ENCODE measurements at regions not wholly inside any gene's neighbourhood (a gene's known extent, or its start where the extent isn't known, plus 50 kb on each side); places are given as distances from the start of the nearest gene placed in this dataset.

DNA sequence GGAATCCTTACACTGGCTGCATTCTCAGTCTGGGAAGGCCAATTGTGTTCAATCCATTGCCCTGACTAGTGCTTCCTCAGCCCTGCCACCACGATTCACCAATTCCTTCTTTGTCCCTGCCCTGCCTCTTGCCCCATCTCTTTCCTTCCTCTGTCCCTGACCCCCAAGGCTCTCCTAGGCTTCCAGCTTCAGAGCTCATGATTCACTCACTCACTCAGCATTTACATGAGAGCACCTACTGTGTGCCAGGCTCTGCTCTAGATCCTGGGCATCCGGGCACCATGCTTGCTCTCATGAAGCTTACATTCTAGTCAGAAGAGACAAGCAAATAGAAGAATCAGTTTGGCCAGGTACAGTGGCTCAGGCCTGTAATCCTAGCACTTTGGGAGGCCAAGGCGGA, 489.5 kb upstream of the JARID2 start:
- Histone ChIP-seq H3K36me3 (ENCODE audit: control insufficient read depth, low read depth, low read length) (no peaks in the 10 kb centered on the region), H3K9me3 (ENCODE audit: control insufficient read depth, low read depth, low read length) (no peaks in the 10 kb centered on the region), H3K27ac (ENCODE audit: low read length) (no peak overlapping the region), H3K9ac (ENCODE audit: low read length) (no peak overlapping the region), H3K4me1 (ENCODE audit: control insufficient read depth, low read depth, low read length) (peaks cover 4% of the 10 kb centered on the region), H3K4me3 (ENCODE audit: low read length) (no peak overlapping the region), H3K27me3 (ENCODE audit: control insufficient read depth, insufficient read depth, low read length) (no peaks in the 10 kb centered on the region)

- peaks cover 4% of the 10 kb centered on the region for H3K4me1 ChIP-seq (ENCODE audit: control insufficient read depth, low read depth, low read length)
- H3K36me3 ChIP-seq (ENCODE audit: control insufficient read depth, low read depth, low read length): no peaks in the 10 kb centered on the region
- H3K27ac ChIP-seq (ENCODE audit: low read length): no peak overlapping the region
- H3K9me3 ChIP-seq (ENCODE audit: control insufficient read depth, low read depth, low read length): no peaks in the 10 kb centered on the region
- H3K27me3 ChIP-seq (ENCODE audit: control insufficient read depth, insufficient read depth, low read length): no peaks in the 10 kb centered on the region
- H3K4me3 ChIP-seq (ENCODE audit: low read length): no peak overlapping the region
- H3K9ac ChIP-seq (ENCODE audit: low read length): no peak overlapping the region
These were observed 488.9 kb upstream of the JARID2 start for GRCh38 chr6:14757014-14757413.

DNA sequence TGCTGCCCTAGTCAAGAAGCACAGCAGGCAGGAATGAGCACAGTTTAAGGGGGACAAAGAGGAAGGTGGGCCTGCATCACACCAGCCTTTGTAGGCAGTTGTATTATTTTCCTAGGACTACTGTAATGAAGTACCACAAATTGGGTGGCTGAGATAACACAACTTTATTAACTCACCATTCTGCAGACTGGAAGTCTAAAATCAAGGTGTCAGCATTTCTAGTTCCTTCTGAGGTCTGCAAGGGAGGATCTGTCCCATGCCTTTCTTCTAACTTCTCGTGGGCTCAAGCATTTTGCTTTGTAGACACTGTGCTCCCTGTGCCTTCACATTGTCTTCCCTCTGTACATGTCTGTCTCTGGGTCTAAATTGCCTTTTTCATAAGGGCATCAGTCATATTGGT, 488.5 kb upstream of the JARID2 start:
- Histone ChIP-seq H3K9ac (ENCODE audit: low read length) (no peak overlapping the region), H3K4me1 (ENCODE audit: control insufficient read depth, low read depth, low read length) (peaks cover 4% of the 10 kb centered on the region), H3K4me3 (ENCODE audit: low read length) (no peak overlapping the region), H3K27ac (ENCODE audit: low read length) (no peak overlapping the region), H3K27me3 (ENCODE audit: control insufficient read depth, insufficient read depth, low read length) (no peaks in the 10 kb centered on the region), H3K36me3 (ENCODE audit: control insufficient read depth, low read depth, low read length) (no peaks in the 10 kb centered on the region), H3K9me3 (ENCODE audit: control insufficient read depth, low read depth, low read length) (no peaks in the 10 kb centered on the region)

DNA sequence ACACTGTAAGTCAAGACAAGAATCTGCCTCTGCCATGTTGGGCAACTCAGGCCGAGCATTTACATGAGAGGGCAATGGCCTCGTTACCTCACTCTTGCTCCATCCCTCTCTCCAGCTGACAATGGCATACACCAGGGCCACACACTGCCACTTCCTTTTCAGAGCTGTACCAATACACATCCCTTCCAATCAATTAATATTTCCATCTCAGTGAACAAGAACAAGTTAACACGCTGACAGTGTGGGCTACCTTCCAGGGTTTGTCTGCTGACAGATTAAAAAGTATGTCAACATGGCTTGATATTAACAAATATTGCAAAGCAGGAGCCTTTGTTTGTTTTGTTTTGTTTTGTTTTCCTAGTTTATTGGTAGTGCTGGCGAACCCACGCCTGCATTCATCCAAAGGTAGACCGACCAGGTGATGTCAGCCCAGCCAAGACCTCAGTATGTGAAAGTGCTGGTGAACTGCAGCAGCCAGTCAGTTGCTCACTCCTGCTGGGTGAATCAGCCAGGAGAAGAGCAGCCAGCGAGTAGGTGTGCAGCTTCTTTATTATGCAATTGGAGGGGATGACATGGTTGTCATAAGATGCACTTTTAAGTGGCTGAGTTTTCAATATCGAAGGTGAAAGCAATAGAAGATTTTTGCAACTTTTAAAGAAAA, 487.3 kb upstream of the JARID2 start:
- H3K9me3 ChIP-seq (ENCODE audit: control insufficient read depth, low read depth, low read length): no peaks in the 10 kb centered on the region
- H3K4me1 ChIP-seq (ENCODE audit: control insufficient read depth, low read depth, low read length): peaks cover 4% of the 10 kb centered on the region
- no peak overlapping the region for H3K4me3 ChIP-seq (ENCODE audit: low read length)
- no peaks in the 10 kb centered on the region for H3K36me3 ChIP-seq (ENCODE audit: control insufficient read depth, low read depth, low read length)
- no peak overlapping the region for H3K27ac ChIP-seq (ENCODE audit: low read length)
- H3K27me3 ChIP-seq (ENCODE audit: control insufficient read depth, insufficient read depth, low read length): no peaks in the 10 kb centered on the region
- H3K9ac ChIP-seq (ENCODE audit: low read length): no peak overlapping the region

DNA sequence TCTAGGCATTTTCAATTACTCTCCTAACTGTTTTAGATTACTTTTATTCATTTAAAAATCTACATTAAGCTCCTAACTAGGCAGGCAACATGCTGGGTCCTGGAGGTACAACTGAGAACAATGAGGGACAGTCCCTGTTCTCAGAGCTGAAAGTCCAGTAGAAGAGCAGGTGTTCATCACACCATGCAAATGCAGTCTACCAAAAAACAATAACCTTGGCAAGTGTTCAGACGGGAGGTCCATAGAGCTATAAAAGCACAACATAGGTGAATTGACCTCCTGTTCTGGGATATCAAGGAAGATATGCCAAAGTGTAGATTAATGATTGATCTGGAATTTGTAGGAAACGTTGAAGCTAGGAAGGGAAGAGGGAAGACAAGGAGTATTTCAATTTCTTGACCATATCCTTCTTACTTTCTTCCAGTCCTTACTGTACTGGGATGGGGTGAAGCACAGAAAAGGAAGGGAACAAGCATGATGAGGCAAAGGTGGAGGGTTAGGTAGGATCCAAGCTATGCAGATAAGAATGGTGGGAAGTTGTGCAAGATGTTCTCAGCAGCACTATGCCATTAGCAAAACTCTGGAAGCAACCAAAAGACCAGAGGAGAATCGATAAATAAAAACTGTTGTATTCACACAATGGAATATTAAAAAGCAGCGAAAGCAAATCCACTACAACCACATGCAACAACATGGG, 485.7 kb upstream of the JARID2 start:
- Histone ChIP-seq H3K36me3 (ENCODE audit: control insufficient read depth, low read depth, low read length) (no peaks in the 10 kb centered on the region), H3K9me3 (ENCODE audit: control insufficient read depth, low read depth, low read length) (no peaks in the 10 kb centered on the region), H3K27me3 (ENCODE audit: control insufficient read depth, insufficient read depth, low read length) (no peaks in the 10 kb centered on the region), H3K4me3 (ENCODE audit: low read length) (no peak overlapping the region), H3K9ac (ENCODE audit: low read length) (no peak overlapping the region), H3K4me1 (ENCODE audit: control insufficient read depth, low read depth, low read length) (peaks cover 4% of the 10 kb centered on the region), H3K27ac (ENCODE audit: low read length) (no peak overlapping the region)

DNA sequence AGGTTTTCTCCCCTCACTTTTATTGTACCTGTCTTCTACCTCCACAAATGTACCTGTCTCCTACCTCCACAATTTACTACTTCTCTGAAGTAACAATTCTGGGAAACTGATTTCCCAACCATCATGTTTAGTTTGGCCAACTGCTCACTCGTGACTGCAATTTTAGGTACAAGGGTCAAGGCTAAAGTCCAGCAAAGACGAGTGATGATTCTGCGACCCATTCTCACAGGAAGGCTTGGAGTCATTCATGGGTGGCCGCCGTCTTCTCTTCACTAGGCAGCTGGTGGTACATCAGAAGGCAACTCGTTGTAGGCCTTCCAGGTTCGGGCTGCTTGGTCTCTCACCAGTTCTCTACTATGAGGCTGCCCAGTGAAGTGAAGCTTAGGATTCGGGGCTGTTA, 483.8 kb upstream of the JARID2 start:
- H3K9ac ChIP-seq (ENCODE audit: low read length): no peak overlapping the region

GRCh38 chr6:14763139-14763538, 482.7 kb upstream of the JARID2 start:
- H3K27ac ChIP-seq (ENCODE audit: low read length): no peak overlapping the region
- H3K9me3 ChIP-seq (ENCODE audit: control insufficient read depth, low read depth, low read length): no peaks in the 10 kb centered on the region
- no peak overlapping the region for H3K9ac ChIP-seq (ENCODE audit: low read length)
- no peaks in the 10 kb centered on the region for H3K36me3 ChIP-seq (ENCODE audit: control insufficient read depth, low read depth, low read length)
- no peak overlapping the region for H3K4me3 ChIP-seq (ENCODE audit: low read length)
- no peaks in the 10 kb centered on the region for H3K27me3 ChIP-seq (ENCODE audit: control insufficient read depth, insufficient read depth, low read length)
- peaks cover 4% of the 10 kb centered on the region for H3K4me1 ChIP-seq (ENCODE audit: control insufficient read depth, low read depth, low read length)

More for the DNA sequence above, 483.8 kb upstream of the JARID2 start:
- H3K4me3 ChIP-seq (ENCODE audit: low read length): no peak overlapping the region
- peaks cover 4% of the 10 kb centered on the region for H3K4me1 ChIP-seq (ENCODE audit: control insufficient read depth, low read depth, low read length)
- H3K27ac ChIP-seq (ENCODE audit: low read length): no peak overlapping the region
- H3K9me3 ChIP-seq (ENCODE audit: control insufficient read depth, low read depth, low read length): no peaks in the 10 kb centered on the region
- H3K27me3 ChIP-seq (ENCODE audit: control insufficient read depth, insufficient read depth, low read length): no peaks in the 10 kb centered on the region
- no peaks in the 10 kb centered on the region for H3K36me3 ChIP-seq (ENCODE audit: control insufficient read depth, low read depth, low read length)

DNA sequence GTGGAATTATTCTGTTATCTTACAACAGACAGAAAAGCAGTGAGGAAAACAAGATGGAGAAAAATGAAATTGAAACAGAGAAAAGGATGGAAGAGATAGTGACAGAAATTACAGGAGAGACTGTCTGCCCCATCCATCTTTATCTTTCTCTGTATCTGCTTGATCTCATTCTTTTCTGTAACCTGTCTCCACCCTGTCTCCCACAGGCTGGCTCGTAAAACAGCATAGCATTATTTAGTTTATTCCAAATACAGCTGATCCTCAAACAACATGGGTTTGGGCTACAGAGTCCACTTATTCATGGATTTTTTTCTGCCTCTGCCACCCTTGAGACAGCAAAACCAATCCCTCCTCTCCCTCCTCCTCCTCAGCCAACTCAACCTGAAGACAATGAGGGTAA, 482.3 kb upstream of the JARID2 start:
- H3K4me3 ChIP-seq (ENCODE audit: low read length): no peak overlapping the region
- no peaks in the 10 kb centered on the region for H3K27me3 ChIP-seq (ENCODE audit: control insufficient read depth, insufficient read depth, low read length)
- no peak overlapping the region for H3K9ac ChIP-seq (ENCODE audit: low read length)
- H3K4me1 ChIP-seq (ENCODE audit: control insufficient read depth, low read depth, low read length): peaks cover under 1% of the 10 kb centered on the region
- no peaks in the 10 kb centered on the region for H3K9me3 ChIP-seq (ENCODE audit: control insufficient read depth, low read depth, low read length)
- H3K27ac ChIP-seq (ENCODE audit: low read length): no peak overlapping the region
- H3K36me3 ChIP-seq (ENCODE audit: control insufficient read depth, low read depth, low read length): no peaks in the 10 kb centered on the region

GRCh38 chr6:14765106-14765505, 480.8 kb upstream of the JARID2 start:
- Histone ChIP-seq H3K4me1 (ENCODE audit: control insufficient read depth, low read depth, low read length) (no peaks in the 10 kb centered on the region), H3K36me3 (ENCODE audit: control insufficient read depth, low read depth, low read length) (no peaks in the 10 kb centered on the region), H3K4me3 (ENCODE audit: low read length) (no peak overlapping the region), H3K27me3 (ENCODE audit: control insufficient read depth, insufficient read depth, low read length) (no peaks in the 10 kb centered on the region), H3K9ac (ENCODE audit: low read length) (no peak overlapping the region), H3K9me3 (ENCODE audit: control insufficient read depth, low read depth, low read length) (no peaks in the 10 kb centered on the region), H3K27ac (ENCODE audit: low read length) (no peak overlapping the region)

DNA sequence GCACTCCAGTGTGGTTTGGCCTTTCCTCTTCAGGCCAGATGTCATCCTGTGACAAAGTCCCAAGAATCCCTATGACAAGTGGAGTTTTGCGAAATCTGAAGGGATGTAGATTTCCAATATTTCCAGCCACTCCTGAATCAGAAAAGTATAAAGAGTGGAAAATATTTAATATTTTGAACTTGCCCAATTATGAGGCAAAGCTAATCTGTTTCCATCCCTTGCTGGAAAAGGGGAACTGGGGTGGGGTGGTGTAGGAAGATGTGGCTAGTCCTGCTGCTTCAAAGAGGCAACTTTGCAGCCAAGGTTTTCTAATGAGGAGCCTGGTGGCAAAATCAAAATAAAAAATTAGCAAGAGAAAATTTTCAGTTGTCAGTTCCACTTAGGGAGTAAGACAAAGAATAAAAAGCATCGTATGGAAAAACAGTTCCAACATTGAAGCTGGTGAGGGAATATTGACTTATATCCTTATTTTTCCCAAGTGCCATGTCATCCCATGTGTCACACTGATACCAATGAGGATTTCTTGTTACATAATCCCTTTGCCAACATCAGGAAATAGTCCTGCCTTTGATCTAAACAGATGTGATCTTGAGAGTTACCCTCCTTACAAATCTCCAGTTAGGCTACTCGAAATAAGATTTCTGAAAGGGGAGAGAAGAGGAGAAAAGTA, 480.0 kb upstream of the JARID2 start:
- no peaks in the 10 kb centered on the region for H3K36me3 ChIP-seq (ENCODE audit: control insufficient read depth, low read depth, low read length)
- H3K9ac ChIP-seq (ENCODE audit: low read length): no peak overlapping the region
- no peaks in the 10 kb centered on the region for H3K9me3 ChIP-seq (ENCODE audit: control insufficient read depth, low read depth, low read length)
- H3K27ac ChIP-seq (ENCODE audit: low read length): no peak overlapping the region
- no peaks in the 10 kb centered on the region for H3K27me3 ChIP-seq (ENCODE audit: control insufficient read depth, insufficient read depth, low read length)
- H3K4me3 ChIP-seq (ENCODE audit: low read length): no peak overlapping the region
- H3K4me1 ChIP-seq (ENCODE audit: control insufficient read depth, low read depth, low read length): no peaks in the 10 kb centered on the region

- no peaks in the 10 kb centered on the region for H3K4me1 ChIP-seq (ENCODE audit: control insufficient read depth, low read depth, low read length)
- no peak overlapping the region for H3K9ac ChIP-seq (ENCODE audit: low read length)
- H3K27me3 ChIP-seq (ENCODE audit: control insufficient read depth, insufficient read depth, low read length): no peaks in the 10 kb centered on the region
- no peaks in the 10 kb centered on the region for H3K36me3 ChIP-seq (ENCODE audit: control insufficient read depth, low read depth, low read length)
- H3K4me3 ChIP-seq (ENCODE audit: low read length): no peak overlapping the region
- H3K9me3 ChIP-seq (ENCODE audit: control insufficient read depth, low read depth, low read length): no peaks in the 10 kb centered on the region
- H3K27ac ChIP-seq (ENCODE audit: low read length): no peak overlapping the region
These were observed 479.4 kb upstream of the JARID2 start for GRCh38 chr6:14766391-14766994.

Measured in iPS-18a (cell line).